MM.1S (cell line): ENCODE measurements at regions not wholly inside any gene's neighbourhood (a gene's known extent, or its start where the extent isn't known, plus 50 kb on each side); places are given as distances from the start of the nearest gene placed in this dataset.

Source experiments
- DNase-seq: peaks from one replicate; pipeline ENCODE4 v3.0.0-alpha.2; 2015
- H2AFZ ChIP-seq: fragments of 300-600 bp; sonication (generic); 2 replicates; pipeline ENCODE4 v1.6.0; 2016; ENCODE audit warnings: antibody characterized with exemption, low read length
- H3F3A ChIP-seq: fragments of 300-600 bp; sonication (generic); 2 replicates; pipeline ENCODE4 v1.6.1; 2016; ENCODE audit warnings: mild to moderate bottlenecking, antibody characterized with exemption, low read length, moderate library complexity, mixed read lengths; ENCODE audit not compliant: insufficient read depth
- H3K27ac ChIP-seq: fragments of 300-600 bp; sonication (generic); 2 replicates; pipeline ENCODE4 v1.5.1; 2016; ENCODE audit warnings: mild to moderate bottlenecking, low read length
- H3K27me3 ChIP-seq: fragments of 300-600 bp; sonication (generic); replicated peaks from 2 replicates; pipeline ENCODE4 v1.6.0; 2016; ENCODE audit warnings: low read length; ENCODE audit not compliant: insufficient read depth
- H3K36me3 ChIP-seq: fragments of 300-600 bp; sonication (generic); replicated peaks from 2 replicates; pipeline ENCODE4 v1.6.1; 2016; ENCODE audit warnings: mild to moderate bottlenecking, low read length, mixed read lengths; ENCODE audit not compliant: insufficient read depth
- H3K4me1 ChIP-seq: fragments of 300-600 bp; sonication (generic); 2 replicates; pipeline ENCODE4 v1.6.1; 2016; ENCODE audit warnings: low read length, mixed read lengths
- H3K4me2 ChIP-seq: fragments of 300-600 bp; sonication (generic); 2 replicates; pipeline ENCODE4 v1.6.0; 2016; ENCODE audit warnings: low read depth, low read length
- H3K4me3 ChIP-seq: fragments of 300-600 bp; sonication (generic); 2 replicates; pipeline ENCODE4 v1.5.1; 2016; ENCODE audit warnings: low read length, mixed read lengths
- H3K79me2 ChIP-seq: fragments of 300-600 bp; sonication (generic); 2 replicates; pipeline ENCODE4 v1.6.1; 2016; ENCODE audit warnings: mixed run types, low read length, mixed read lengths
- H3K9ac ChIP-seq: fragments of 300-600 bp; sonication (generic); 2 replicates; pipeline ENCODE4 v1.6.1; 2016; ENCODE audit warnings: low read length, mixed read lengths
- H3K9me2 ChIP-seq: fragments of 300-600 bp; sonication (generic); replicated peaks from 2 replicates; pipeline ENCODE4 v1.6.1; 2016; ENCODE audit warnings: mild to moderate bottlenecking, low read length, mixed read lengths; ENCODE audit not compliant: insufficient read depth
- H3K9me3 ChIP-seq: fragments of 300-600 bp; sonication (generic); replicated peaks from 2 replicates; pipeline ENCODE4 v1.6.1; 2016; ENCODE audit warnings: mild to moderate bottlenecking, low read length, mixed read lengths; ENCODE audit not compliant: insufficient read depth
- H4K20me1 ChIP-seq: fragments of 300-600 bp; sonication (generic); 2 replicates; pipeline ENCODE4 v1.6.1; 2016; ENCODE audit warnings: mild to moderate bottlenecking, low read length, moderate library complexity, mixed read lengths; ENCODE audit not compliant: insufficient read depth
- CTCF ChIP-seq: fragments of 300-600 bp; sonication (generic); IDR thresholded peaks from 2 replicates; pipeline ENCODE4 v1.5.1; 2016; ENCODE audit warnings: antibody characterized with exemption, low read length, mixed read lengths
- EZH2 ChIP-seq: fragments of 300-600 bp; sonication (generic); optimal IDR thresholded peaks from 2 replicates; pipeline ENCODE3; 2017; ENCODE audit warnings: low read depth, mild to moderate bottlenecking, antibody characterized with exemption, low read length, mixed read lengths
- EZH2phosphoT487 ChIP-seq: fragments of 300-600 bp; sonication (generic); IDR thresholded peaks from 2 replicates; pipeline ENCODE4 v1.6.1; 2018; ENCODE audit warnings: antibody characterized with exemption, low read length

- no peaks in the 10 kb centered on the region for H3K27me3 ChIP-seq
- H3K9me2 ChIP-seq: no peaks in the 10 kb centered on the region
- no peaks in the 10 kb centered on the region for H3K79me2 ChIP-seq
- no peaks in the 10 kb centered on the region for H3K9me3 ChIP-seq
- no peak overlapping the region for H3K9ac ChIP-seq
- DNase-seq: no peak
- no peak for TF ChIP-seq CTCF
- TF ChIP-seq EZH2: no peak
- TF ChIP-seq EZH2phosphoT487: no peak
- no peak overlapping the region for H3K4me3 ChIP-seq
- H3K4me2 ChIP-seq: no peak overlapping the region
- H4K20me1 ChIP-seq: no peaks in the 10 kb centered on the region
- H3K4me1 ChIP-seq: peaks cover 8% of the 10 kb centered on the region; the same call in 1 of the 2 replicates
- no peak overlapping the region for H2AFZ ChIP-seq
- H3F3A ChIP-seq: no peaks in the 10 kb centered on the region
- no peaks in the 10 kb centered on the region for H3K36me3 ChIP-seq
- H3K27ac ChIP-seq: no peak overlapping the region
Observed at GRCh38 chr2:165010556-165010955, 55.2 kb upstream of the SLC38A11 start.

- Histone ChIP-seq H3K27ac (no peak overlapping the region), H3K4me1 (peaks cover 6% of the 10 kb centered on the region; the same call in 1 of the 2 replicates), H3K4me2 (no peak overlapping the region), H3K36me3 (no peaks in the 10 kb centered on the region), H3K9me2 (no peaks in the 10 kb centered on the region), H3K79me2 (no peaks in the 10 kb centered on the region), H4K20me1 (no peaks in the 10 kb centered on the region), H3F3A (no peaks in the 10 kb centered on the region), H3K9me3 (no peaks in the 10 kb centered on the region), H3K4me3 (no peak overlapping the region), H3K9ac (no peak overlapping the region), H3K27me3 (no peaks in the 10 kb centered on the region), H2AFZ (no peak overlapping the region)
- DNase-seq: no peak
- no peak for TF ChIP-seq EZH2
- no peak for TF ChIP-seq CTCF
- no peak for TF ChIP-seq EZH2phosphoT487
Observed at GRCh38 chr2:165009466-165009865, 54.1 kb upstream of the SLC38A11 start.

- H3K4me2 ChIP-seq: no peak overlapping the region
- TF ChIP-seq CTCF (no peak), EZH2phosphoT487 (no peak), EZH2 (no peak)
- H3K9me2 ChIP-seq: no peaks in the 10 kb centered on the region
- no peaks in the 10 kb centered on the region for H3K36me3 ChIP-seq
- no peak for DNase-seq
- no peaks in the 10 kb centered on the region for H3F3A ChIP-seq
- H3K4me1 ChIP-seq: no peaks in the 10 kb centered on the region; the same call in 1 of the 2 replicates
- no peak overlapping the region for H3K9ac ChIP-seq
- H3K9me3 ChIP-seq: no peaks in the 10 kb centered on the region
- H2AFZ ChIP-seq: no peak overlapping the region
- no peak overlapping the region for H3K27ac ChIP-seq
- no peak overlapping the region for H3K4me3 ChIP-seq
- H4K20me1 ChIP-seq: no peaks in the 10 kb centered on the region
- no peaks in the 10 kb centered on the region for H3K79me2 ChIP-seq
- H3K27me3 ChIP-seq: no peaks in the 10 kb centered on the region
Observed at GRCh38 chr2:165008730-165009315, 53.5 kb upstream of the SLC38A11 start.
